ENCODE measurements at regions not wholly inside any gene's neighbourhood (a gene's known extent, or its start where the extent isn't known, plus 50 kb on each side); places are given as distances from the start of the nearest gene placed in this dataset.

DNA sequence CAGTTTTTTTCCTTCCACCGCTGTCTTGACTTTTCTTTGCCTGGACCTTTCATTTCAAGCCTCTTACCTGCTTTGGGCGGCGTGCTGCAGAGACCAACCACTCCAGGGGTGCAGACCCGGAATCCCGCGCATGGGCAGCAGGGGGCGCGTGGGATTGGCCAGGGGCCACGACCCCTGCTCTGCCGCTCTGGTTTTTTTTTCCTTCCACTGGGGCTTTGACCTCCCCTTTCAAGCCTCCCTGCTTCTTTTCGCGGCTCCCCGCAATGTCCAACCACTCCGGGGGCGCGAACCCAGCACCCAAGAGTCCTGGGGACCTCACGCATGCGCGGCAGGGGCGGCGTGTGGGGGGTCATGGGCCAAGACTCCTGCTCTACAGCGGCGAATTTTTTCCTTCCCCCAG, 325.1 kb downstream of the ALG10 start:
- no peak for DNase-seq

DNA sequence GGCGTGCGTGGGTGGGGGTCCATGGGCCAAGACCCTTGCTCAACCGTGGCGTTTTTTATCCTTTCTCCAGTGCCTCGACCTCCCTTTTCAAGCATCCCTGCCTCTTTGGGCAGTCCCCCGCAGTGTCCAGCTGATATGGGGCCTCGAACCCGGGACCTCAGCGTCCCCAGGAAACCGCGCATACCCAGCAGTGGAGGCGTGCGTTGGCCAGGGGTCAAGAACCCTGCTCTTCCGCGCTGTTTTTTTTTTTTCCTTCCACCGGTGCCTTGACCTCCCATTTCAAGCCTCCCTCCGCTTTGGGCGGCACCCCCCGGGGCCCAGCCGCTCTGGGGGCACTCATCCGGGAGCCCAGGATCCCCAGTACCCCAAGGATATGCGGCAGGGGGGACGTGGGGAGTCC, 325.8 kb downstream of the ALG10 start:
- no peak for DNase-seq

DNA sequence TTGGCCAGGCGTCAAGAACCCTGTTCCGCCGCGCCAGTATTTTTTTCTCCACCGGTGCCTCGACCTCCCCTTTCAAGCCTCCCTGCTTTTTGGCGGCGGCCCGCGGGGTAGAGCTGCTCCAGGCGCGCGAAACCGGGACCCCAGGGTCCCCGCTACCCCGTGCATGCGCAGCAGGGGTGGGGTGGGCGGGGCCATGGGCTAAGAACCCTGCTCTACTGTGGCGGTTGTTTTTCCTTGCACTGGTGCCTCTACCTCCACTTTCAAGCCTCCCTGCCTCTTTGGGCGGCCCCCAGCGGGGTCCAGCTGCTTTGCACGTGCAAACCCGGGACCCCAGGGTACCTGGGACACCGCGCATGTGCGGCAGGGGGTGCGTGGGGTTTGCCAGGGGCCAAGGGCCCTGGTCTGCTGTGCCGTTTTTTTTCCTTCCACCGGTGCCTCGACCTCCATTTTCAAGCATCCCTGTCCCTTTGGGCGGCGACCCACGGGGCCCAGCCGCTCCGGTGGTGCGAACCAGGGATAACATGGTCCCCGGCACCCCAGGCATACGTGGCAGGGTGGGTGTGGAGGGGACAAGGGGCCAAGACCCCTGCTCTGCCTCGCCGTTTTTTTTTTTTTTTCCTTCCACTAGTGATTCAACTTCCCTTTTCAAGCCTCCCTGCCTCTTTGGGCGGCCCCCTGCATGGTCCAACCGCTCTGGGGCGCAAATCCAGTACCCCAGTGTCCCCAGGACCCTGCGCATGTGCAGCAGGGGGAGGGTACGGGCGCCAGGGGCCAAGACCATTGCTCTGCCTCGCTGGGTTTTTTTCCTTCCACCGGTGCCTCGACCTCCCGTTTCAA, 326.8 kb downstream of the ALG10 start:
- no peak for DNase-seq

DNA sequence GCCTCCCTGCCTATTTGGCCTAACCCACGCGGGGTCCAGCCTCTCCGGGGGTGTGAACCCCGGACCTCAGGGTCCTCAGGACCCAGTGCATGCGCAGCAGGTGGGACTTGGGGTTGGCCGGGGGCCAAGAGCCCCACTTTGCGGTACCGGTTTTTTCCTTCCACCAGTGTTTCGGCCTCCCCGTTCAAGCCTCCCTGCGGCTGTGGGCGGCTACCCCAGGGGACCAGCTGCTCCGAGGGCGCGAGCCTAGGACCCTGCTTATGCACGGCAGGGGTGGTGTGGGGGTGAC, 327.3 kb downstream of the ALG10 start:
- DNase-seq = no peak

DNA sequence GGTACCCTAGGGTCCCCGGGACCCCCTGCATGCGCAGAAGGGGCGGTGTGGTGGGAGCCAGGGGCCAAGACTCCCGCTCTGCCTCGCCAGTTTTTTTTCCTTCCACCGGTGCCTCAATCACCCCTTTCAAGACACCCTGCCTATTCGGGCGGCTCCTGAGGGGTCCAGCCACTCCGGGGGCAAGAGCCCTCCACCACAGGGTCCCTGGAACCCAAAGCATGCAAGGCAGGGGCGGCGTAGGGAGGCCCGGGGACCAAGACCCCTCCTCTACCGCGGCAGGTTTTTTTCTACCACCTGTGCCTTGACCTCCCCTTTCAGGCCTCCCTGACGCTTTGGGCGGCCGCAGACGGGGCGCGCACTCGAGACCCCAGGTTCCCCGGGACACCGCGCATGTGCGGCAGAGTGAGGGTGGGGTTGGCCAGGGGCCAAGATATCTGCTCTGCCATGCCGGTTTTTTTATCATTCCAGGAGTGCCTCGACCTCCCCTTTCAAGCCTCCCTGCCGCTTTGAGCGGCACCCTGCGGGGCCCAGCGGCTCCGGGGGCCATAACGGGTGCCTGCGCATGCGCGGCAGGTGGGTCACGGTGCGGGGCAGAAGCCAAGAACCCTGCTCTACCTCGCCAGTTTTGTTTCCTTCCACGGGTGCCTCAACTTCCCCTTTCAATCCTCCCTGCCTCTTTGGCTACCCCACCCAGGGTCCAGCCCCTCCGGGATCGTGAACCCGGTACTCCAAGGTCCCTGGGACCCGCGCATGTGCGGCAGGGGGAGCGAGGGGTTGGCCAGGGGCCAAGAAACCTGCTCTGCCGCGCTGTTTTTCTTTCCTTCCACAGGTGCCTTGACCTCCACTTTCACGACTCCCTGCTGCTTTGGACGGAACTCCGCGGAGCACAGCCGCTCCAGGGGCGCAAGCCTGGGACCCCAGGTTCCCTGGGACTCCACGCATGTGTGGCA, 328.1 kb downstream of the ALG10 start:
- no peak for DNase-seq

DNA sequence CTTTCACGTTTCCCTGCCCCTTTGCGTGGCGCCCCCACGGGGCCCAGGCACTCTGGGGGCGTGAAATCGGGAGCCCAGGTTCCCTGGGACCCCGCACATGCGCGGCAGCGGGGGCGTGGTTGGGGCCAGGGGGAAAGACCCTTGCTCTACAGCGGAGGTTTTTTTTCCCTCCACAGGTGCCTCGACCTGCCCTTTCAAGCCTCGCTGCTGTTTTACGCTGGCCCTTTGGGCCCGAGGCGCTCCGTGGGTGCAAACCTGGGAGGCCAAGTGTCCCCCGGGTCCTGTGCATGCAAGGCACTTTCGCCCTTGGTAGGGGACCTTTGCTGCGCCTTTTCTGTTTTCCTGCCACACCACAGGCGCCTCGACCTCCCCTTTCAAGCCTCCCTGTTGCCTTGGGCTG, 329.8 kb downstream of the ALG10 start:
- DNase-seq = no peak

DNA sequence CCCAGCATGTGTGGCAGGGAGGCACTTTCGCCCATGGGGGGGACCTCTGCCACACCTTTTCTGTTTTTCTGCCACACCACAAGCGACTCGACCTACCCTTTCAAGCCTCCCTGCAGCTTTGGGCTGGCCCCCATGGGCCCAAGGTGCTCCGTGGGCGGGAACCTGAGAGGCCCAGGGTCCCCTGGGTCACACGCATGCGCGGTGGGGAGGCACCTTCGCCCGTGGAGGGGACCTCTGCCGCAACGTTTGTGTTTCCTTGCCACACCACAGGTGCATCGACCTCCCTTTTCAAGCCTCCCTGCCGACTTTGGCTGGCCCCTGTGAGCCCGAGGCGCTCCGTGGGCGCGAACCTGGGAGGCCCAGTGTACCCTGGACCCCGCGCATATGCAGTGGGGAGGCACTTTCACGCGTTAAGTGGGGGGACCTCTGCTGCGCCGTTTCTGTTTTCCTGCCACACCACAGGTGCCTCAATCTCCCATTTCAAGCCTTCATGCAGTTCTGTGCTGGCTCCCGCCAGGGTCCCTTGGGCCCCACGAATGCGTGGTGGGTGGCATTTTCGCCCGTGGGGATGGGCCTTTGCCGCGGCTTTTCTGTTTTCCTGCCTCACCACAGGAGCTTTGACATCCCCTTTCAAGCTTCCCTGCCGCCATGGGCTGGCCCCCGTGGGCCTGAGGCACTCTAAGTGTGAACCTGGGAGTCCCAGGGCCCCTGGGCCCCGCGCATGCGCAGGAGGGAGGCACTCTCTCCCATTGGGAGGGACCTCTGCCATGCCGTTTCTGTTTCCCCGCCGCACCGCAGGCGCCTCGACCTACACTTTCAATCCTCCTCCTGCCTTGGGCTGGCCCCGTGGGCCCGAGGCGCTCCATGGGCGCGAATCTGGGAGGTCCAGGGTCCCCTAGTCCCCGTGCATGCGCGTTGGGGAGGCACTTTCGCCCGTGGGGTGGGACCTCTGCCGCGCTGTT, 332.2 kb downstream of the ALG10 start:
- DNase-seq = no peak

DNA sequence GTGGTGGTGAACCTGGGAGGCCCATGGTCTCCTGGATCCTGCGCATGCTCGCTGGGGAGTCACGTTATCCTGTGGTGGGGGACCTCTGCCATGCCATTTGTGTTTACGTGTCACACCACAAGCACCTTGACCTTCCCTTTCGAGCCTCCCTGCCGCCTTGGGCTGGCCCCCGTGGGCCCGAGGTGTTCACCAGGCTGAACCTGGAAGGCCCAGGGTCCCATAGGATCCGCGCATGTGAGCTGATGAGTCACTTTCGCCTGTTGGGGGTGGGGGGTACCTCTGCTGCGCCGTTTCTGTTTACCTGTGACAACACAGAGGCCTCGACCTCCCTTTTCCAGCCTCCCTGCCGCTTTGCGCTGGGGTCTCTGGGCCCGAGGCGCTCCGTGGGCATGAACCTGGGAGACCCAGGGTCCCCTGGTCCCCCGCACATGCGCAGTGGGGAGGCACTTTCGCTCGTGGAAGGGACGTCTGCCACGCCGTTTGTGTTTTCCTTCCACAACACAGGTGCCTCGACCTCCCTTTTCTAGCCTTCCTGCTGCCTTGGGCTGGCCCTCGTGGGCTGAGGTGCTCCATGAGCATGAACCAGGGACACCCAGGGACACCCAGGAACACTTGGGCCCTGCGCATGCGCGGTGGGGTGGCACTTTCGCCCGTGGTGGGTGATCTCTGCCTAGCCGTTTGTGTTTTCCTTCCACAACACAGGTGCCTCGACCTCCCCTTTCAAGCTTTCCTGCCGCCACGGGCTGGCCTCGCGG, 334.1 kb downstream of the ALG10 start:
- no peak for DNase-seq

DNA sequence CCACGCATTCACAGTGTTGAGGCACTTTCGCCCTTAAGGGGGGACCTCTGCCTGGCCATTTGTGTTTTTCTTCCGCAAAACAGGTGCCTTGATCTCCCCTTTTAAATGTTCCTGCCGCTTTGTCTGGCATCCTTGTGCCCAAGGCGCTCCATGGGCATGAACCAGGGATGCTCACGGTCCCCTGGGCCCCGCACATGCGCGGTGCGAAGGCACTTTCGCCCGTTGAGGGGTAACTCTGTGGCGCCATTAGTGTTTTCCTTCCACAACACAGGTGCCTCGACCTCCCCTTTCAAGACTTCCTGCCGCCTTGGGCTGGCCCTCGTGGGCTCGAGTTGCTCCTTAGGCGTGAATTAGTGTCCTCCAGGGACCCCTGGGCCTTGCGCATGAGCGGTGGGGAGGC, 335.5 kb downstream of the ALG10 start:
- DNase-seq = no peak

DNA sequence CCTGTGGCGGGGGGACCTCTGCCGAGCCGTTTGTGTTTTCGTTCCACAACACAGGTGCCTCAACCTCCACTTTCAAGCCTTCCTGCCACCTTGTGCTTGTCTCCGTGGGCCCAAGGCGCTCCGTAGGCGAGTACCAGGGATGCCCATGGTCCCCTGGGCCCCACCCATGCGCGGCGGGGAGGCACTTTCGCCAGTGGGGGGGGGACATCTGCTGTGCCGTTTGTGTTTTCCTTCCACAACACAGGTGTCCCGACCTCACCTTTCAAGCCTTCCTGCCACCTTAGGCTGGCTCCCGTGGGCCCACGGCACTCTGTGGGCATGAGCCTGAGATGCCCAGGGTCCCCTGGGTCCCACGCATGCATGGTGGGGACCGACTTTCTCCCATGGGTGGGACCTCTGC, 335.9 kb downstream of the ALG10 start:
- no peak for DNase-seq

DNA sequence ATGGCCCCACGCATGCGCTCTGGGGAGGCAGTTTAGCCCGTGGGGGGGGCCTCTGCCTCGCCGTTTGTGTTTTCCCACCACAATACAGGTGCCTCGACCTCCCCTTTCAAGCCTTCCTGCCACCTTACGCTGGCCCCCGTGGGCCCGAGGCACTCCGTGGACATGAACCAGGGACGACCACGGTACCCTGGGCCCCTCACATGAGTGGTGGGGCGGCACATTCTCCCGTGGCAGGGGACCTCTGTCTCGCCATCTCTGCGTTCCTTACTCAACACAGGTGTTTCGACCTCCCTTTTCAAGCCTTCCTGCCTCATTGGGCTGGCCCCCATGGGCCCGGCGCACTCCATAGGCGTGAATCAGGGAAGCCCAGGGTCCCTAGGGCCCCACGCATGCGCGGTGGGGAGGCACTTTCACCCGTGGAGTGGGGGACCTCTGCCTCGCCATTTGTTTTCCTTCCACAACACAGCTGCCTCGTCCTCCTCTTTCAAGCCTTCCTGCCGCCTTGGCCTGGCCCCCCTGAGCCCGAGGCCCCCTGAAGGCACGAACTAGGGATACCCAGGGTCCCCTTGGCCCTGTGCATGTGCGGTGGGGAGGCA, 339.5 kb downstream of the ALG10 start:
- no peak for DNase-seq

DNA sequence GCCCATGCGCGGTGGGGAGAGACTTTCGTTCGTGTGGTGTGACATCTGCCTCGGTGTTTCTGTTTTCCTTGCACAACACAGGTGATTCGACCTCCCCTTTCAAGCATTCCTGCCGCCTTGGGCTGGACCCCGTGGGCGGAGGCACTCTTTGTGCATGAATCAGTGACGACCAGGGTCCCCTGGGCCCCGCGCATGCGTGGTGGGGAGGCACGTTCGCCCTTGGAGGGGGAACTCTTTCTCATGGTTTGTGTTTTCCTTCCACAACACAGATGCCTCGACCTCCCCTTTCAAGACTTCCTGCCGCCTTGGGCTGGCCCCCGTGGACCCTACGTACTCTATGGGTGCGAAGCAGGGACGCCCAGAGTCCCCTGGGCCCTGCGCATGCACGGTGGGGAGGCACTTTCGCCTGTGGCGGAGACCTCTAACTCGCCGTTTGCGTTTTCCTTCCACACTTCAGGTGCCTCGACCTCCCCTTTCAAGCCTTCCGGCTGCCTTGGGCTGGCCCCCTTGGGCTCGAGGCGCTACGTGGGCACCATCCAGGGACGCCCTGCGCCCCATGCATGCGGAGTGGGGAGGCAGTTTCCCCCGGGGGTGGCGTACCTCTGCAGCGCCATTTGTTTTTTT, 340.9 kb downstream of the ALG10 start:
- no peak for DNase-seq

DNA sequence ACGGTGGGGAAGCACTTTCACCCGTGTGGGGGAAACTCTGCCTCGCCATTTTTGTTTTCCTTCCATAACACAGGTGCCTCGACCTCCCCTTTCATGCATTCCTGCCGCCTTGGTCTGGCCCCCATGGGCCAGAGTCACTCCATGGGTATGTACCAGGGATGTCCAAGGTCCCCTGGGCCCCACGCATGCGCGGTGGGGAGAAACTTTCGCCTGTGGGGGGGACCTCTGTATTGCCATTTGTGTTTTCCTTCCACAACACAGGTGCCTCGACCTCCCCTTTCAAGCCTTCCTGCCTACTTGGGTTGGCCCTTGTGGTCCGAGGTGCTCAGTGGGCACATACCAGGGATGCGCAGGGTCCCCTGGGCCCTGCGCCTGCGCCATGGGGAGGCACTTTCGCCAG, 345.8 kb downstream of the ALG10 start:
- DNase-seq = no peak

DNA sequence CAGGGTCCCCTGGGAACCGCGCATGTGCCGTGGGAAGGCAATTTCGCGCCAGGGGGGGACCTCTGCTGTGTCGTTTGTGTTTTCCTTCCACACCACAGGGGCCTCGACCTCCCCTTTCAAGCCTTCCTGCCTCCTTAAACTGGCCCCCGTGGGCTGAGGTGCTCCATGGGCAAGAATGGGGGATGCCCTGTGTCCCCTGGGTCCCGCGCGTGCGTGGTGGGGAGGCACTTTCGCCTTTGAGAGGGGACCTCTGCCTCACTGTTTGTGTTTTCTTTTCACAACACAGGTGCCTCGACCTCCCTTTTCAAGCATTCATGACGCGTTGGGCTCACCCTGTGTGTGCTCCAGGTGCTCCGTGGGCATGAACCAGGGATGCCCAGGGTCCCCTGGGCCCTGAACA, 348.8 kb downstream of the ALG10 start:
- no peak for DNase-seq

DNA sequence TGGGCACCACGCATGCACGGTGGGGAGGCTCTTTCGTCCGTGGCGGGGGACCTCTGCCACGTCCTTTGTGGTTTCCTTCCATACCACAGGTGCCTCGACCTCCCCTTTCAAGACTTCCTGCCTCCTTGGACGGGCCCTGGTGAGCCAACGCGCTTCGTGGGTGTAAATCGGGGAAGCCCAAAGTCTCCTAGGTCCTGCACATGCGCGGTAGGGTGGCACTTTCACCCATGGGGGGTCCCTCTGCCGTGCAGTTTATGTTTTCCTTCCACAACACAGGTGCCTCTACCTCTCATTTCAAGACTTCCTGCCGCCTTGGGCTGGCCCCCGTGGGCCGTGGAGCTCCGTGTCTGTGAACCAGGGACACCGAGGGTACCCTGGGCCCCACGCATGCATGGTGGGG, 349.7 kb downstream of the ALG10 start:
- no peak for DNase-seq

DNA sequence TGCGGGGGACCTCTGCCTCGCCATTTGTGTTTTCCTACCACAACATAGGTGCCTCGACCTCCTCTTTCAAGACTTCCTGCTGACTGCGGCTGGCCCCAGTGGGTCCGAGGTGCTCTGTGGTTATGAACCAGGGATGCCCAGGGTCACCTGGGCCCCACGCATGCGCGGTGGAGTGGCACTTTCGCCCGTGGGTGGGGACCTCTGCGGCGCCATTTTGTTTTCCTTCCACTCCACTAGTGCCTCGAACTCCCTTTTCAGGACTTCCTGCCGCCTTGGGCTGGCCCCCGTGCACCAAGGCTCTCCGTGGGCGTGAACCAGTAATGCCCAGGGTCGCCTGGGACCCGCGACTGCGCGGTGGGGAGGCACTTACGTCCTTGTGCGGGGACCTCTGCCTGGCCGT, 351.6 kb downstream of the ALG10 start:
- no peak for DNase-seq

DNA sequence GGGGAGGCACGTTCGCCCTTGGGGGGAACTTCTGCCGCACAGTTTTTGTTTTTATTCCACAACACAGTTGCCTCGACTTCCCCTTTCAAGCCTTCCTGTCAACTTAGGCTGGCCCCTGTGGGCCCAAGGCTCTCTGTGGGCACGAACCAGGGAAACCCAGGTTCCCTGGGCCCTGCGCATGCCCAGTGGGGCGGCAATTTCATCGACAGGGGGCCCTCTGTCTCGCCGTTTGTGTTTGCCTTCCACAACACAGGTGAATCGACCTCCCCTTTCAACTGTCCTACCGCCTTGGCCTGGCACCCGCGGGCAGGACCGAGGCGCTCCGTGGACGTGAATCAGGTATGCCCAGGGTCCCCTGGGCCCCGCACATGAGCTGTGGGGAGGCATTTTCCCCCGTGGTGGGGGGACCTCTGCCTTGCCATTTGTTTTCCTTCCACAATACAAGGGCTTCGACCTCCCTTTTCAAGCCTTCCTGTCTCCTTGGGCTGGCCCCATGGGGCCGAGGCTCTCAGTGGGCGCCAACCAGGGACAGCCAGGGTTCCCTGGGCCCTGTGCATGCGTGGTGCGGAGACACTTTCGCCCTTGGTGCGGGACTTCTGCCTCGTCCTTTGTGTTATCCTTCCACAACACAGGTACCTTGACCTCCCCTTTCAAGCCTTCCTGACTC, 354.0 kb downstream of the ALG10 start:
- no peak for DNase-seq

DNA sequence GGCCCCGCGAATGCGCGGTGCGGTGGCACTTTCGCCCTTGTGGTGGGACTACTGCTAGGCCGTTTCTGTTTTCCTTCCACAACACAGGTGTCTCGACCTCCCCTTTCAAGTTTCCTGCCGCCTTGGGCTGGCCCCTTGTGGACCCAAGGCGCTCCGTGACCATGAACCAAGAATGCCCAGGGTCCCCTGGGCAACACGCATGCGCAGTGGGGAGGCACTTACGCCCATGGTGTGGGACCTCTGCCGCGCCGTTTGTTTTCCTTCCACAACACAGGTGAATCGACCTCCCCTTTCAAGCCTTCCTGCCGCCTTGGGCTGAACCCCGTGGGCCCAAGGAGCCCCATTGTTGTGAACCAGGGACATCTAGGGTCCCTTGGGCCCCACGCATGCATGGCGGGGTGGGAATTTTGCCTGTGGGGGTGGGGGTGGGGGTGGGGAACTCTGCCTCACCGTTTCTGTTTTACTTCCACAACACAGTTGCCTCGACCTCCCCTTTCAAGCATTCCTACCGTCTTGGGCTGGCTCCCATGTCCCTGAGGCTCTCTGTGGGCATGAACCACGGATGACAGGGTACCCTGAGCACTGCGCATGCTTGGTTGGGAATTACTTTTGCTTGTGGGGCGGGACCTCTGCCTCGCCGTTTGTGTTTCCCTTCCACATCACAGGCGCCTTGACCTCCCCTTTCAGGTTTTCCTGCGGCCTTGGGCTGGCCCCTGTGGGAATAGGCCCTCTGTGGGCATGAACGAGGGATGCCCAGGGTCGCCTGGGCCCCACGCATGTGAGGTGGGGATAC, 355.1 kb downstream of the ALG10 start:
- DNase-seq = no peak

DNA sequence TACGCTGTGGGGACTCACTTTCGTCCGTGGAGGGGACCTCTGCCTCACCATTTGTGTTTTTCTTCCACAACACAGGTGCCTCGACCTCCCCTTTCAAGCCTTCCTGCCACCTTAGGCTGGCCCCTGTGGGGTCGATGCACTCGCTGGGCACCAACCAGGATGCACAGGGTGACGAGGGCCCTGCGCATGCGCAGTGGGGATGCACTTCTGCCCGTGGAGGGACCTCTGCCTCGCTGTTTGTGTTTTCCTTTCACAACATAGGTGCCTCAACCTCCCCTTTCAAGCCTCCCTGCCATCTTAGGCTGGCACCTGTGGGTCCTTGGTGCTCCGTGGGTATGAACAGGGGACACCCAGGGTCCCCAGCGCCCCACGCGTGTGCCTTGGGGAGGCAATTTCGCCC, 356.8 kb downstream of the ALG10 start:
- DNase-seq = no peak

DNA sequence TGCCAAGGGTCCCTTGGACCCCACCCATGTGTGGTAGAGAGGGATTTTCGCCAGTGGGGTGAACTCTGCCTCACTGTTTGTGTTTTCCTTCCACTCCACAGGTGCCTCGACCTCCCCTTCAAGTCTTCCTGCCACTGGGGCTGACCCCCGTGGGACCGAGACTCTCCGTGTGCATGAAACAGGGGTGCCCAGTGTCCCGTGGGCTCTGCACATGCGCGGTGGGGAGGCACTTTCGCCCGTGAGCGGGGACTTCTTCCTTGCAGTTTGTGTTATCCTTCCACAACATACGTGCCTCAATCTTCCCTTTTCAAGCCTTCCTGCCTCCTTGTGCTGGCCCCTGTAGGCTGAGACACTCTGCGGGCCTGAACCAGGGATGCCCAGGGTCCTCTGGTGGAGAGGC, 362.4 kb downstream of the ALG10 start:
- no peak for DNase-seq
